Panc1 (cell line): ENCODE measurements at regions not wholly inside any gene's neighbourhood (a gene's known extent, or its start where the extent isn't known, plus 50 kb on each side); places are given as distances from the start of the nearest gene placed in this dataset.

Source experiments
- CTCF ChIP-seq: fragments of 450-650 bp; IDR thresholded peaks from 2 replicates; pipeline ENCODE4 v1.5.1; 2017; ENCODE audit warnings: mild to moderate bottlenecking
- POLR2AphosphoS5 ChIP-seq: IDR thresholded peaks from 2 replicates; pipeline ENCODE4 v1.6.1; 2012; ENCODE audit warnings: mild to moderate bottlenecking, low read depth, low read length, moderate library complexity
- REST ChIP-seq, 2 experiments: IDR thresholded peaks; 2 replicates each; pipeline ENCODE4 v1.6.1; 2011 to 2012; ENCODE audit warnings: low read depth in 2 of 2, control low read depth in 1 of 2, low read length in 1 of 2, mild to moderate bottlenecking in 1 of 2, moderate library complexity in 1 of 2; ENCODE audit not compliant: insufficient read depth in 1 of 2
- SIN3A ChIP-seq: IDR thresholded peaks from 2 replicates; pipeline ENCODE4 v1.6.1; 2012; ENCODE audit warnings: low read depth, mild to moderate bottlenecking, low read length, moderate library complexity, borderline replicate concordance; ENCODE audit not compliant: insufficient read depth
- TCF7L2 ChIP-seq: IDR thresholded peaks from 2 replicates; pipeline ENCODE4 v1.6.1; 2011; ENCODE audit warnings: mild to moderate bottlenecking, low read depth, low read length, inconsistent platforms

GRCh38 chr17:51455211-51455610 lies 194.9 kb downstream of the UTP18 start:
- TF ChIP-seq CTCF (no peak), POLR2AphosphoS5 (no peak), SIN3A (no peak), REST (IDR thresholded peaks at IDR 0.05; ENCODE audit: insufficient read depth in 1 of 2, low read depth in 2 of 2, low read length in 1 of 2) (no peak), TCF7L2 (no peak)
